ENCODE measurements at regions not wholly inside any gene's neighbourhood (a gene's known extent, or its start where the extent isn't known, plus 50 kb on each side); places are given as distances from the start of the nearest gene placed in this dataset.

DNA sequence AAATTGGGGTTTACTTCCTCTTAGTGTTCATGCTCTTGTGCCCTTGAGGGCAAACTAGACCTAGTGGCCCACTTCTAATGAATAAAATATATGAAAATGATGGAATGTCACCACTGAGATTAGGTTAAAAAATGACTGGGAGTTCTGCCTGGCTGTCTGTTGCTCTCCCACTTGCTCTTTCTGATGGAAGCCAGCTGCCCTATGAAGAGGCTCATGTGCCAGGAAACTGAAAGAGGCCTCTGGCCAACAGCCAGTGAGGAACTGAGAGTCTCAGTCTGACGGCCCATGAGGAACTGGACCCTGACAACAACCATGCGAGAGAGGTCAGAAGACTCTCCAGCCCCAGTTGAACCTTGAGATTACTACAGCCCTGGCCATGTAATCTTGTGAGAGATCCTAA lies 107.1 kb upstream of the FHIT start:
- no peaks in the 10 kb centered on the region for H3K36me3 ChIP-seq
- H3K27me3 ChIP-seq, result no peaks in the 10 kb centered on the region
- no peak for TF ChIP-seq CTCF (IDR thresholded peaks at IDR 0.05)
- no peaks in the 10 kb centered on the region for H3K9me3 ChIP-seq
- no peak overlapping the region for H3K27ac ChIP-seq
- peaks cover 0 to 12% of the 10 kb centered on the region in 2 donors for H3K4me1 ChIP-seq
- no peak overlapping the region for H3K4me3 ChIP-seq
- peak; percentile 83 for DNase-seq (ENCODE audit: low spot score)

GRCh38 chr3:61360297-61360965 lies 109.2 kb upstream of the FHIT start:
- Histone ChIP-seq H3K9me3 (no peaks in the 10 kb centered on the region), H3K4me1 (peaks cover 0 to 12% of the 10 kb centered on the region in 2 donors), H3K36me3 (no peaks in the 10 kb centered on the region), H3K4me3 (no peak overlapping the region), H3K27me3 (no peaks in the 10 kb centered on the region), H3K27ac (no peak overlapping the region)
- DNase-seq (ENCODE audit: low spot score), result no peak
- no peak for TF ChIP-seq CTCF (IDR thresholded peaks at IDR 0.05)

- DNase-seq (ENCODE audit: low spot score), result no peak
- H3K27me3 ChIP-seq, result no peaks in the 10 kb centered on the region
- no peaks in the 10 kb centered on the region for H3K9me3 ChIP-seq
- no peaks in the 10 kb centered on the region for H3K4me1 ChIP-seq
- no peak for TF ChIP-seq CTCF (IDR thresholded peaks at IDR 0.05)
- no peak overlapping the region for H3K4me3 ChIP-seq
- no peak overlapping the region for H3K27ac ChIP-seq
- no peaks in the 10 kb centered on the region for H3K36me3 ChIP-seq
These were observed 118.4 kb upstream of the FHIT start for GRCh38 chr3:61369678-61370077.

DNA sequence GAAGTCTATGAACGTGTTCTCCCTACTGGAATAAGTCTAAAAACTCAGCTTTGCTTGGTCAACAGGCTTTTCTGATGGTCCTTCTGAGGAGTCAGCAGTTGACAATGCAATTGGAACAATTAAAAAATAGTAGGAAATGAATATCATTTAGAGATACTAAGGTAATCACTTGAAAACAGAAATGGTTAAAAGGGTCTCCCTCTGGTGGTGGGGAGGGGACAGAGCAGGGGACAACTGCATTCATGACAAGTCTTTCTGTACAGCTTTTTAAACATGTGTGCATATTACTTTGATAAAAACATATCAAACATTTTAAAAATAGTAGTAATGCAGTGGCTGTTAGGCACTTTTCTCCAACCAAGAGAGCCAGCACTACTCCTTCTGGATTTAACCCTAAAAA lies 119.9 kb upstream of the FHIT start:
- Histone ChIP-seq H3K27me3 (no peaks in the 10 kb centered on the region), H3K27ac (no peak overlapping the region), H3K4me3 (no peak overlapping the region), H3K9me3 (no peaks in the 10 kb centered on the region), H3K36me3 (no peaks in the 10 kb centered on the region), H3K4me1 (no peaks in the 10 kb centered on the region)
- peak; percentile 15 to 66 for TF ChIP-seq CTCF (IDR thresholded peaks at IDR 0.05)
- DNase-seq (ENCODE audit: low spot score), result no peak

DNA sequence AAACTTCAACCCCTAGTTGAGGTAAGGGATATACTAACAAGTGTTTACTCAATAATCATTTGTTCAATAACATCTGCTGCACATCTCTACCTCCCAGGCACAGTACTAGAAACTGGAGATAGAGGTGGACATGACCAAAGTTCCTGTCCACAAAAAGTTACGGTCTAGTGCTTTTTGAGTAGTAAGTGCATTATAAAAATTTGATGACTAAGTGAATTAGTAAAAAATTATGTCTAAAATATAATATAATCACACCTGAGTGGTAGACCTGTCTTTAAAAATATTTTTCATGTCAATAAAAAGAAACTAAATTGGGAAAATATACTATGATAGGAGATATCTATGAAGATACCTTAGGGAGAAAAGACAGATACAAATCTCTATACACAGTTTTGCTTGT lies 121.5 kb upstream of the FHIT start:
- no peaks in the 10 kb centered on the region for H3K27me3 ChIP-seq
- TF ChIP-seq CTCF (IDR thresholded peaks at IDR 0.05), result no peak

DNA sequence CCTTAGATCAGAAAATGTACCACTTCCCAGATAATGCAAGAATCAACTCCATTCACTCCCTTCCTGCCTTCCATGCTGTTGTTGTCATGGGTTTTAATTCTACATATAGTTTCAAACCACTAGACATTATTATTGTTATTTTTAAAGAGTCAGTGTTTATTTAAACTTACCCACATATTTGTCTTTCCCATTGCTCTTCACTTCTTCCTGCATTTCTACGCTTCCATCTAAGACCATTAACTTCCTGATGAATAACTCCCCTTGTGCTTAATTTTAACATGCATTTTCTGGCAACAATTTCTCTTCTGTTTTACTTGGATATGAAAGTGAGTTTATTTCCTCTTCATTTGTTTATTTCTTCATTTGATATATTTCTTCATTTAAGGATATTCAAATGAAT lies 127.1 kb upstream of the FHIT start:
- no peak for TF ChIP-seq CTCF (IDR thresholded peaks at IDR 0.05)

More for the DNA sequence above, 121.5 kb upstream of the FHIT start:
- no peaks in the 10 kb centered on the region for H3K4me1 ChIP-seq
- H3K4me3 ChIP-seq, result no peak overlapping the region
- no peak for DNase-seq (ENCODE audit: low spot score)
- no peak overlapping the region for H3K27ac ChIP-seq
- no peaks in the 10 kb centered on the region for H3K36me3 ChIP-seq
- no peaks in the 10 kb centered on the region for H3K9me3 ChIP-seq

More for the DNA sequence above, 127.1 kb upstream of the FHIT start:
- DNase-seq (ENCODE audit: low spot score), result no peak
- Histone ChIP-seq H3K36me3 (no peaks in the 10 kb centered on the region), H3K27me3 (no peaks in the 10 kb centered on the region), H3K4me3 (no peak overlapping the region), H3K27ac (no peak overlapping the region), H3K9me3 (no peaks in the 10 kb centered on the region), H3K4me1 (no peaks in the 10 kb centered on the region)

Measured in right atrium auricular region (tissue), 2 donors.